ENCODE measurements at regions not wholly inside any gene's neighbourhood (a gene's known extent, or its start where the extent isn't known, plus 50 kb on each side); places are given as distances from the start of the nearest gene placed in this dataset.

DNA sequence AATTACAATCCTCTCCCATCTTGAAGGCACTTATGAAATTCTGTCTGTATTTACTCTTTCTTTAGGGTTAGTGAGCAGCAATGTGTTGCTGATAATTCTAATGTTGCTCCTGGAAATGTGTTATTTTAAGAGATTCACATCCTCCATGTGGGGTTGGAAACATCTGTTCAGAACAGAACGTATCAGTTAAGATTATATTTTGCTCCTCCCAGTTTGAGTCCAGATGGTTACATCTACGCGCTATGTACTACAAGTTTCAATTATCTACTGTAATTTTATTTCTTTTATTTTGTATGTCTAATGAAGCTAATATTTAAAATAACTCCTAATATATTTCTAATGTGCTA, 250.6 kb upstream of the KLF6 start:
- Histone ChIP-seq H3K4me1 (ENCODE audit: insufficient read depth, low read length) (peaks cover 11% of the 10 kb centered on the region), H3K4me3 (ENCODE audit: low read length) (no peak overlapping the region), H3K27me3 (ENCODE audit: insufficient read depth, low read length, poor library complexity, severe bottlenecking) (no peaks in the 10 kb centered on the region), H3K36me3 (ENCODE audit: insufficient read depth, low read length) (no peaks in the 10 kb centered on the region), H3K9me3 (ENCODE audit: low read length) (no peaks in the 10 kb centered on the region), H3K27ac (ENCODE audit: low read depth, low read length) (no peak overlapping the region)
- ChIA-PET CTCF (no interaction called here), POLR2A (no interaction called here)
- Mint-ChIP-seq H3K4me3 (peak overlapping the region in 4 of 7 donors; percentile 45 to 77 (median 60)), H3K27ac (peak overlapping the region in 5 of 8 donors; percentile 48 to 86 (median 69)), H3K36me3 (peaks cover 0 to 2% (median 0%) of the 10 kb centered on the region in 3 donors), H3K4me1 (peaks cover 27 to 34% (median 31%) of the 10 kb centered on the region in 3 donors), H3K9me3 (no peaks in the 10 kb centered on the region), H3K27me3 (no peaks in the 10 kb centered on the region)
- DNase-seq = no peak

DNA sequence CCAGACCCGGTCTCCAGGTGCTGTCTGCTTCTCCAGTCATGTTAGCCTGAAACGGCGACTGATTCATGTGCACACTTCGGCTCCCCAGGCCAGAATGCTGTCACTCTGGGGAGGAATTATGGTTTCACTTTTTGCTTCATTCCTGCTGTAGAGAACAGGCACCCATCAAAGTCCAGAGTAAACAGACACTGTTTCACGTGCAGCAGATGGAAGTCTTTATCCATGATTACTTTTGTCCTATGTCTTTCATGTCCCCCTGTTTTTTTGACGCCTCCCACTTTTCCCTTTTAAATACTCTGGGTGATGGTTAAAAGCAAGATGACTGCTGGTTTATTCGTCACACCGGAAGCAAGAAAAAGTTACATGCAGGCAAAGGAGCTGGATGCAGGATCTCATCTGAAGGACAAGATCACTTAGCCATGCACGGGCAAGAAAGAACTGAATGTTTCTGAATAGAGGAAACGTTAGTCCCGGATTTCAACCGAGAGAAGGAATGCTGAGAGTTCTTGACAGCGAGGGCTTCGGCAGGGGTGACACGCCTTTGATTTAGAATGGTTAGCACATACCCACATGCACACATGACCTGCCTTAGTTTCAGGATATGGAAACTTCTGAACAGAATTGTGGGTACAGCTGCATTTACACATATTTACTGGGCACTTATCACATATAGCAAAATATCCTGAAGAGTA, 250.0 kb upstream of the KLF6 start:
- CTCF ChIA-PET = no interaction called here
- H3K27ac Mint-ChIP-seq = peak overlapping the region in 7 of 8 donors; percentile 48 to 86 (median 69)
- H3K27me3 Mint-ChIP-seq = no peaks in the 10 kb centered on the region
- peaks cover 27 to 34% (median 31%) of the 10 kb centered on the region in 3 donors for H3K4me1 Mint-ChIP-seq
- peak overlapping the region; percentile 4 to 77 (median 67) for H3K4me3 Mint-ChIP-seq
- H3K9me3 Mint-ChIP-seq = no peaks in the 10 kb centered on the region
- H3K36me3 ChIP-seq (ENCODE audit: insufficient read depth, low read length) = no peaks in the 10 kb centered on the region
- peak in 1 of 5 donors; percentile 12 for DNase-seq
- peak overlapping the region; percentile 50 for H3K4me3 ChIP-seq (ENCODE audit: low read length)
- H3K4me1 ChIP-seq (ENCODE audit: insufficient read depth, low read length) = peaks cover 11% of the 10 kb centered on the region
- POLR2A ChIA-PET = no interaction called here
- no peaks in the 10 kb centered on the region for H3K27me3 ChIP-seq (ENCODE audit: insufficient read depth, low read length, poor library complexity, severe bottlenecking)
- no peaks in the 10 kb centered on the region for H3K36me3 Mint-ChIP-seq
- H3K9me3 ChIP-seq (ENCODE audit: low read length) = no peaks in the 10 kb centered on the region
- peak overlapping the region; percentile 18 for H3K27ac ChIP-seq (ENCODE audit: low read depth, low read length)

DNA sequence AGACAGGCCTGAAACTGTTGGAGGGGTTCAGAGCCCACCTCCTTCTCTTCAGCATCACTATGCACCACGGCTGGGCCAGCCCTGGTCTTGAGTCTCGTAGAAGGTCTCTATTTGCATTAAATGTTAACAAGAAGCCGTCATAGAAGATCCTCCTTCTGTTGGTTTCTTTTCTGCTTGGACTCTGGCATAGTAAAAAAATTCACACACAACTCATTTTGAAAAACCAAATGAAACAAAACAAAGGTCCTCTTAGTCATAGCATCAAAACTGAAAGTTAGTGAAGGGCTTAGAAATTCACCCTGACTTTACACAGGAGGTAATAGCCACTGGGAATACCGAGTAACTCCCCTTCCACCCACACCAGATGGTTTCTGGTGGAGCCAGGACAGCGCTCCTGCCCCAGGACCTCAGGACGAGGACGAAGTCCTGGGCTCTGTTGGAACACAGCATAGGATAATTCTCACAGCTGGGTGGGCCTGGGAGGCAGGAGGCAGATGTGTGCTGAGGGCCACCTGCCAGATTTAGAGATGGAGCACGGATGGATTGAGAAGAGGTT, 248.4 kb upstream of the KLF6 start:
- Histone ChIP-seq H3K9me3 (ENCODE audit: low read length) (no peaks in the 10 kb centered on the region), H3K4me1 (ENCODE audit: insufficient read depth, low read length) (peaks cover 11% of the 10 kb centered on the region), H3K36me3 (ENCODE audit: insufficient read depth, low read length) (no peaks in the 10 kb centered on the region), H3K4me3 (ENCODE audit: low read length) (no peak overlapping the region), H3K27ac (ENCODE audit: low read depth, low read length) (no peak overlapping the region), H3K27me3 (ENCODE audit: insufficient read depth, low read length, poor library complexity, severe bottlenecking) (no peaks in the 10 kb centered on the region)
- Mint-ChIP-seq H3K4me3 (peak overlapping the region; percentile 2 to 66 (median 32)), H3K27me3 (no peaks in the 10 kb centered on the region), H3K36me3 (no peaks in the 10 kb centered on the region), H3K4me1 (peaks cover 27 to 34% (median 31%) of the 10 kb centered on the region in 3 donors), H3K9me3 (no peaks in the 10 kb centered on the region), H3K27ac (peak overlapping the region; percentile 9 to 86 (median 70))
- ChIA-PET POLR2A (no interaction called here), CTCF (interaction anchor here (0.6 kb wide), 1 partner anchor 51 kb away, joined by 3 read pairs; no protein-coding TSS in a partner anchor)
- DNase-seq = no peak

DNA sequence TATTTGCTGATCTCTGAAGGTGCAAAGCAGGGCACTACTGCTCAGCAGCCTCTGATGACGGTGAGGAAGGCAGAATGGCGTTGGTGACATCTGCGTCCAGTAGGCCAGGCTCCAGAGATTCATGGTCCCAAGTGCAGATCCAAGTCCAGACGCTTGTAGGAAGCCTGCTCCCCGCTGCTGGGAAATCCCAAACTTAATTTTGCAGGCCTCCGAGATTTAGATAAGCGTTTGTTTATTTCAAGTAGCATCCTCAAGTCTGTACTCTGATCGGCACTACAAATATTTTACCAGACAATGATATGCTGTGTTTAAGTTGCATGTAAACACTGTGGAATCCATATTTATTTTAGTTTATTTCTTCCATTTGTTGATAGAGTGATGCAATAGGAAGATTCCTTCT, 244.9 kb upstream of the KLF6 start:
- Mint-ChIP-seq H3K36me3 (no peaks in the 10 kb centered on the region), H3K4me3 (no peak overlapping the region)
- CTCF ChIA-PET = no interaction called here

DNA sequence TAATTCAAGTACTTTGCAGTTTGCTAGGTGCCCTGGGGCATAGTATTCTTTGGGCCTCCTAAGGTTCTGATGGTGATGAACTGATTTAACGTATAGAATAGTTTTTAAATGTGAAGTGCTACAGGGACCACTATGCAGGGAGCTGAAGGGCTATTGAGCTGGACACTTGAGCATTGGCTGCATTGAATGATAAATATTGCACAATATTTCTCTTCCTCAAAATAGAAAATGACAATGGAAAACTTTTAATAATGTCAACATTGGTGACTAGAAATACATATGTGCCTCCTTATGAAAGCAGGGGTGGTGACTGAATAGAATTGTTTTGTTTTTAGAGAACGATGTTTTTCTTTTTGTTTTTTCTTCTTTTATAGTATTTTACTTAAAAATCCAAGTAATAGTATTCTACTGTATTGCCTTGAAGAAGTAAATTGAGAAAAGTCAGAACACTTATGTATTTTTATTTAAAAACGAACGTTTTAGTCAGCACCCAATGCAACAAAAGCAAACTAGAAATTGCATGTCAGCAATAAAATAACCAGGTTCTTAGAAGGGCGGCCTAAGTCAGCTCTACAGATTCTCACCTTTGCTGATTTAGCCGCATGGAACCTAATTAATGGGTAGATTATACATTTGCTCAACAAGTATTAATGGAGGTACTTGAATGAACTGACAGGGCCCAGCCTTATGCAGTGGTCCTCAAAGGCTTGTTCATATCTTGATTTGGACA, 244.0 kb upstream of the KLF6 start:
- no peak overlapping the region for H3K27ac ChIP-seq (ENCODE audit: low read depth, low read length)
- H3K36me3 ChIP-seq (ENCODE audit: insufficient read depth, low read length) = no peaks in the 10 kb centered on the region
- ChIA-PET POLR2A (no interaction called here), CTCF (no interaction called here)
- no peak overlapping the region for H3K4me3 Mint-ChIP-seq
- H3K36me3 Mint-ChIP-seq = no peaks in the 10 kb centered on the region
- H3K4me1 Mint-ChIP-seq = peaks cover 13 to 14% (median 14%) of the 10 kb centered on the region in 3 donors
- H3K27me3 Mint-ChIP-seq = no peaks in the 10 kb centered on the region
- DNase-seq = no peak
- no peaks in the 10 kb centered on the region for H3K4me1 ChIP-seq (ENCODE audit: insufficient read depth, low read length)
- no peaks in the 10 kb centered on the region for H3K9me3 Mint-ChIP-seq
- H3K9me3 ChIP-seq (ENCODE audit: low read length) = no peaks in the 10 kb centered on the region
- no peak overlapping the region for H3K4me3 ChIP-seq (ENCODE audit: low read length)
- no peaks in the 10 kb centered on the region for H3K27me3 ChIP-seq (ENCODE audit: insufficient read depth, low read length, poor library complexity, severe bottlenecking)
- H3K27ac Mint-ChIP-seq = no peak overlapping the region

More for the DNA sequence above, 244.9 kb upstream of the KLF6 start:
- Histone ChIP-seq H3K36me3 (ENCODE audit: insufficient read depth, low read length) (no peaks in the 10 kb centered on the region), H3K27me3 (ENCODE audit: insufficient read depth, low read length, poor library complexity, severe bottlenecking) (no peaks in the 10 kb centered on the region), H3K9me3 (ENCODE audit: low read length) (no peaks in the 10 kb centered on the region), H3K27ac (ENCODE audit: low read depth, low read length) (no peak overlapping the region), H3K4me1 (ENCODE audit: insufficient read depth, low read length) (peaks cover 4% of the 10 kb centered on the region), H3K4me3 (ENCODE audit: low read length) (no peak overlapping the region)
- Mint-ChIP-seq H3K27ac (no peak overlapping the region), H3K27me3 (no peaks in the 10 kb centered on the region), H3K9me3 (no peaks in the 10 kb centered on the region), H3K4me1 (peaks cover 20 to 22% (median 22%) of the 10 kb centered on the region in 3 donors)
- POLR2A ChIA-PET = no interaction called here
- no peak for DNase-seq

DNA sequence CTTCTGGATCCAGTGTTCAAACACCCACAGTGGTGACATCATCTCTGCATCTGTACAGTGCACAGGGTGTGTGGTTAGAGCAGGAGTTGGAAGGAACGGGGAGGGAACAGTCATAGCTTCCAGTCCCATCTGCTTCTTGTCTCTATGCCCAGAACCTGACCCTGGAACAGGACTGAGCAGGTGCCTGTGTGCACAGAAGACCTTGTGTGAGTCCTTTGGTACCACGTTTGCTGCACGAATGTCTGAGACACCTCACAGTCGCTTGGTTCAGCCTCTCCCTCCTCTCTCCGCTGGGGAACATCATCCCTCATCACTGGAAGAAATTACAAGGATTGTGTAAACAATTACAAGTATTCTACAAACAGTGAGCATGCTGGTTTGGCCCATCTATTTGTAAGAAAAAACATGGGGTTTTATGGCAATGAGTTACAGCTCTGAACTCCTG, 243.0 kb upstream of the KLF6 start:
- H3K27me3 Mint-ChIP-seq = no peaks in the 10 kb centered on the region
- H3K9me3 Mint-ChIP-seq = no peaks in the 10 kb centered on the region
- no peak for DNase-seq
- H3K4me1 Mint-ChIP-seq = peaks cover 4% of the 10 kb centered on the region in 3 donors
- CTCF ChIA-PET = no interaction called here
- H3K4me1 ChIP-seq (ENCODE audit: insufficient read depth, low read length) = no peaks in the 10 kb centered on the region
- H3K36me3 ChIP-seq (ENCODE audit: insufficient read depth, low read length) = no peaks in the 10 kb centered on the region
- H3K4me3 ChIP-seq (ENCODE audit: low read length) = no peak overlapping the region
- no peaks in the 10 kb centered on the region for H3K9me3 ChIP-seq (ENCODE audit: low read length)
- no peak overlapping the region for H3K27ac ChIP-seq (ENCODE audit: low read depth, low read length)
- H3K4me3 Mint-ChIP-seq = no peak overlapping the region
- H3K27ac Mint-ChIP-seq = no peak overlapping the region
- no peaks in the 10 kb centered on the region for H3K36me3 Mint-ChIP-seq
- no peaks in the 10 kb centered on the region for H3K27me3 ChIP-seq (ENCODE audit: insufficient read depth, low read length, poor library complexity, severe bottlenecking)
- POLR2A ChIA-PET = no interaction called here

DNA sequence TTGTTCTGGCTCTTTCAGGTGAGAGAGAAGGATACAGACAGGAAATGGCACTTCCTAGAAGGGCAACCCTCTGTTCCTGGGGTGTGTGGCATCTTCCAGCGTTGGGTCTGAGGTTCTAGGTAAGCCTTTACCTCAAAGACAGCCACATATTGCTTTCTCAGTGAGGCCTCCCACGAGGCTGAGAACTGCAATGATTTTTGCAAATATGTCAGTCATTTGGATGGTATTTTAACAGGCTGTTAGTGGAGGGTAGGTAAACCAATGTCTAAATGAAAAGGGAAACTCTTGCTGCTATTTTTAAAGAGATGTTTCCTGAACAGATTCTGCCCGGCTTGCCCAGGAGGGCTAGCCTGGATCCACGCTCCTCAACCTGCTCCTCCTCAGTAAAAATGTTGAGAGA, 240.3 kb upstream of the KLF6 start:
- H3K4me3 Mint-ChIP-seq = no peak overlapping the region
- Histone ChIP-seq H3K4me3 (ENCODE audit: low read length) (no peak overlapping the region), H3K27ac (ENCODE audit: low read depth, low read length) (no peak overlapping the region), H3K36me3 (ENCODE audit: insufficient read depth, low read length) (no peaks in the 10 kb centered on the region), H3K9me3 (ENCODE audit: low read length) (no peaks in the 10 kb centered on the region), H3K27me3 (ENCODE audit: insufficient read depth, low read length, poor library complexity, severe bottlenecking) (no peaks in the 10 kb centered on the region), H3K4me1 (ENCODE audit: insufficient read depth, low read length) (no peaks in the 10 kb centered on the region)
- H3K4me1 Mint-ChIP-seq = peaks cover 4 to 9% (median 7%) of the 10 kb centered on the region in 3 donors
- no peaks in the 10 kb centered on the region for H3K9me3 Mint-ChIP-seq
- POLR2A ChIA-PET = no interaction called here
- H3K36me3 Mint-ChIP-seq = no peaks in the 10 kb centered on the region
- CTCF ChIA-PET = no interaction called here
- no peak for DNase-seq
- H3K27ac Mint-ChIP-seq = no peak overlapping the region
- H3K27me3 Mint-ChIP-seq = no peaks in the 10 kb centered on the region

DNA sequence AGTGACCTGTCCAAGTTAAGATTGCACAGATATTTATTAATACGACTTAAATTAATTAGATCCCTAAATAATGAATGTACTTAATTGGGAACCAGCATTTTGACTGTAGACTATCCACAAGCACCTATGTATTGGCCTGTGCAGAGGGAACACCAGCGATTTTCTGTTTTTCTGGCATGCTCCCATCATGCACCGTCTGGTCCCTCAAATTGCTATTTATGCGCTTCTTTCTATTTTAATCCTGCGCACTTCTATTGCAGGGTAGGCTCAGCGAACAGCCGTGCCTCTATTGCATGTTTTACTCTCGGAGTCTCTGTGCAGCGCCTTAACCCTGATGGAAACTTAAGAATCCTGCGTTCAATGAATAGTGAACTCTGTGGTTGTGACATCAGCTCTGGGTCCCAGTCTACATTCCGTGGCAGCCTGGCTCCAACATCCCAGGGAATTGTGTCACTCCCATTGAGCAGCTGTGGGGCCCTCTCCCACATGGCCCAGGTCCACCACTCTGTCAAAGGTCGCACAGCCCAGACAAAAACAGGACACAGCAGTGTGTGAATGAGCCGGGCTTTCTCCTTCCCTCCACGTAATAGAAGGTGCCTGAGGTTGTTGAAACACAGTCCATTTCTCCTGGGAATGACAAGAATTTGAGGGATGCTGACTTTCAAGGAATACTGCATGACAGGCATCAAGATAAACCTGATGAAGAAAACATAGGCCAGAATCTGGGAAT, 239.7 kb upstream of the KLF6 start:
- Histone ChIP-seq H3K9me3 (ENCODE audit: low read length) (no peaks in the 10 kb centered on the region), H3K4me3 (ENCODE audit: low read length) (no peak overlapping the region), H3K36me3 (ENCODE audit: insufficient read depth, low read length) (no peaks in the 10 kb centered on the region), H3K27me3 (ENCODE audit: insufficient read depth, low read length, poor library complexity, severe bottlenecking) (no peaks in the 10 kb centered on the region), H3K27ac (ENCODE audit: low read depth, low read length) (no peak overlapping the region), H3K4me1 (ENCODE audit: insufficient read depth, low read length) (no peaks in the 10 kb centered on the region)
- ChIA-PET POLR2A (no interaction called here), CTCF (no interaction called here)
- peak overlapping the region in 1 of 8 donors; percentile 38 for H3K27ac Mint-ChIP-seq
- no peak overlapping the region for H3K4me3 Mint-ChIP-seq
- H3K27me3 Mint-ChIP-seq = no peaks in the 10 kb centered on the region
- H3K9me3 Mint-ChIP-seq = no peaks in the 10 kb centered on the region
- no peaks in the 10 kb centered on the region for H3K36me3 Mint-ChIP-seq
- no peak for DNase-seq
- peaks cover 4 to 9% (median 7%) of the 10 kb centered on the region in 3 donors for H3K4me1 Mint-ChIP-seq

All from CD8-positive, alpha-beta memory T cell (primary cell).